ACHN (cell line): ENCODE measurements at regions not wholly inside any gene's neighbourhood (a gene's known extent, or its start where the extent isn't known, plus 50 kb on each side); places are given as distances from the start of the nearest gene placed in this dataset.
"Not testable (repeated sequence)": the region's sequence is repeated elsewhere in the genome, so short reads cannot be mapped to it uniquely, and the experiment has no call there.

Source experiments
- DNase-seq: peaks from one replicate; pipeline ENCODE4 v3.0.0-alpha.2; 2015
- in situ Hi-C: cut with HindIII; loops from 2 replicates; pipeline ENCODE4 v1.10.0; 2017; ENCODE audit warnings: low sequenced_read_pairs, low pct_ligation_motif_present, low pct_unique_long_range_greater_than_20kb

GRCh38 chr3:71987828-71988227 lies 202.9 kb upstream of the PROK2 start:
- in situ Hi-C loops: no loop called here
- DNase-seq: no peak

GRCh38 chr3:71987089-71987735 lies 202.3 kb upstream of the PROK2 start:
- in situ Hi-C loops: no loop called here
- DNase-seq: peak; percentile 8

GRCh38 chr3:71986606-71987005 lies 201.7 kb upstream of the PROK2 start:
- no peak for DNase-seq
- in situ Hi-C loops: no loop called here

- DNase-seq: no peak
- in situ Hi-C loops: no loop called here
These were observed 200.1 kb upstream of the PROK2 start for GRCh38 chr3:71984843-71985613.

DNA sequence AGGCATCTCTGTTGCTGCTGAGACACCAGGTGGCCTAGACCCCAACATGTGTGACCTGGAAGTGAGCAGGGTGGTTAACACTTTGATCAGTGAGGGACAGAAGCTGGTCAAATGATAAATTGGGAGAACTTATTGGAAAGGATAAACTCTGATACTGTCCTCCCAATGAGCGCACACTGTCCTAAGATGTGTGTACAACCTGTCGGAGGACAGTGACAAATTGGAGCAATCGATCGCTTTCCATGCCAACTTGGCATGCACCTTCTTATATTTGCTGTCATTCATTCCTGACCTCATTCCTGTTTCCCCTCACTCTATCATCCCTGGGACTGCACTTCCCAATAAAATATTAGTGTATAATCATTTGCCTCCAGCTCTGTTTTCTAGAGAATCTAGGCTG lies 198.7 kb upstream of the PROK2 start:
- no peak for DNase-seq

GRCh38 chr3:71982506-71983258 lies 197.7 kb upstream of the PROK2 start:
- in situ Hi-C loops: not testable (repeated sequence)
- peak; percentile 84 for DNase-seq

More for the DNA sequence above, 198.7 kb upstream of the PROK2 start:
- in situ Hi-C loops: no loop called here

DNA sequence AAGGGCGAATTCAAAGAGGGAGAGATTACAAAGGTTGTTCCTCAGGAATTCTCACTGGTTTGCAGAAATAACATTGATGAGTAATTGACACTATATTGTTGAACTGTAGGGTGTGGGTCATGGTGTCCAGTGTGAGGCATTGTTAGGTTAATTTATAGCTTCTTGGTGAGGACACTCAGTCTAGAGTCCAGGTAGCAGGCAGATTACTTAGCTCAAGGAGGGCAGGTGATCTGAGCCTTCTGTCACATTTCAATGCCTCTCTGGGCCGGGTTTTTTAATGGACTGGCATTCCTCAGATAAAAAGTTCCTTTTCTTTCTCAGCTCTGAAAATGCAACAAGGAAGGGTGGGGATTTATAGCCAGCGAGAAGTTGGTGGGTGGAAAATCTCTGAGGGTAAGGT lies 194.2 kb upstream of the PROK2 start:
- no peak for DNase-seq
- in situ Hi-C loops: no loop called here

GRCh38 chr3:71978150-71978721 lies 193.3 kb upstream of the PROK2 start:
- in situ Hi-C loops: no loop called here
- DNase-seq: no peak

GRCh38 chr3:71977525-71977924 lies 192.6 kb upstream of the PROK2 start:
- no peak for DNase-seq
- in situ Hi-C loops: no loop called here

DNA sequence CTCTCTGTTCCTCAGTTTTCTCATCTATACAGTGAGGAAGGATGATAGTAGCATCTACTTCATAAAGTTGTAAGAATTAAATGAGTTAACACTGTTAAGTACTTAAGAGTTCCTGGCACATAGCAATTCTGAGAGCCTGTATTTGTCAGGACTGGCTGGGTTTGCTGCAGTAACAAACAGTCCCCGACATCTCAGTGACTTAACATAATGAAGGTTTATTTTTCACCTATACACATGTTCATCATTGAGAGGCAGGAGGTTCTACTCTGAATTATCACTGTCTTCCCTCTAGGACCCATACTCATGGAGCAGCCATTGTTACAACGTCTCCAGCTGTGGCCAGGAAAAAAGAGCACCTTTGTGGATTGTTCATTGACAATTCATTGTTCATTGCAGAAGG lies 190.6 kb upstream of the PROK2 start:
- no peak for DNase-seq
- in situ Hi-C loops: no loop called here

DNA sequence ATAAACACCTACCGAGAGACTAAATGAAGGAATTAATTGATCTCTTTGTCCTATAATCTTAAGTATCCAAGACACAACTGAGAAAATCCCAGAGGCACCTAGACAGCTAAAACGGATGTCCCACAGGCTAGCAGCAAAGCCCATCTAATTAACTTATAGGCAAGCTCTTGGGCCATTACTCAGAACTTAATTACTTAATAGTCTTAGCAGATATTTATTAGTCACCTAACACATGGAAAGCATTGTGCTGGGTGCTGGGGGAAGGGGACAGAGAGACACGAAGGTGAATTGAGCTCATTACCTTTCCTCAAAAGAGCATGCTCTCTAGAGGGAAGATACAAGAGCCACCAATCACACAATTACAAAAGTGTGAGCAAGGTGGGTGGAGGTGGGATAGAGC lies 189.8 kb upstream of the PROK2 start:
- DNase-seq: no peak
- in situ Hi-C loops: no loop called here

- in situ Hi-C loops: no loop called here
- DNase-seq: no peak
These were observed 188.5 kb upstream of the PROK2 start for GRCh38 chr3:71973274-71974030.

DNA sequence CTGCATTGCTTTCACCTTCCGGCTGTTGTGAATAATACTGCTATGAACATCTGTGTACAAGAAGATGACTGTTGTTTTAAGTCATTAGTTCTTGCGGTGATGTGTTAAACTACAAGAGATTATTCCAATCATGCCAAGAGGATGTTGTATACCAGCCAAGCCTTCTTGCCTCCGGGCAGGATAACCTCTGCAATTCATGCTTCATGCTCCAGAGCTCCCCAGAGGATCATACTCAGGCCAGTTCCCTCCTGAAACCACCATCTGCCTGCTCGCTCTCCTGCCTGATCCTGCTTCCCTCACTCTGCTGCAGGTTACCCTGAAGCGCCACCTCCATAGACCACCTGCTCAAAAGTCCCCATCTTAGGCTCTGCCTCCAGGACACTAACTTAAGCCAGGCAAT lies 187.1 kb upstream of the PROK2 start:
- DNase-seq: peak; percentile 3
- in situ Hi-C loops: no loop called here

- no peak for DNase-seq
- in situ Hi-C loops: no loop called here
These were observed 183.6 kb upstream of the PROK2 start for GRCh38 chr3:71968544-71968943.

- in situ Hi-C loops: no loop called here
- DNase-seq: no peak
These were observed 181.2 kb upstream of the PROK2 start for GRCh38 chr3:71966185-71966584.

- DNase-seq: no peak
- in situ Hi-C loops: no loop called here
These were observed 179.2 kb upstream of the PROK2 start for GRCh38 chr3:71964170-71964569.

GRCh38 chr3:71962561-71963240 lies 177.8 kb upstream of the PROK2 start:
- in situ Hi-C loops: no loop called here
- no peak for DNase-seq

GRCh38 chr3:71961891-71962290 lies 176.9 kb upstream of the PROK2 start:
- DNase-seq: no peak
- in situ Hi-C loops: no loop called here
